ENCODE measurements at regions not wholly inside any gene's neighbourhood (a gene's known extent, or its start where the extent isn't known, plus 50 kb on each side); places are given as distances from the start of the nearest gene placed in this dataset.

GRCh38 chr21:15135867-15136629, 71.2 kb upstream of the NRIP1 start:
- WGBS, 3 donors: 84 to 92% (median 89%) methylated on average over 3 of the region's 3 CpGs
- ATAC-seq: no peak
- no peak overlapping the region for H3K4me3 ChIP-seq
- no peaks in the 10 kb centered on the region for H3K27me3 ChIP-seq (ENCODE audit: insufficient read depth in 3 of 3, low read length in 2 of 3)
- H3K4me1 ChIP-seq: peaks cover 41% of the 10 kb centered on the region
- no peaks in the 10 kb centered on the region for H3K9me3 ChIP-seq
- no peaks in the 10 kb centered on the region for H3K36me3 ChIP-seq (ENCODE audit: insufficient read depth in 1 of 2, low read depth in 1 of 2)
- H3K27ac ChIP-seq: no peak overlapping the region
- no peak for TF ChIP-seq CTCF (IDR thresholded peaks at IDR 0.05)
- DNase-seq: no peak
- intact Hi-C loops (cut with DNase I): no loop called here

GRCh38 chr21:15138490-15138889, 73.7 kb upstream of the NRIP1 start:
- peak; percentile 72 to 89 (median 74) for ATAC-seq
- WGBS, 3 donors: 4 to 8% (median 5%) methylated on average over 7 of the region's 7 CpGs

GRCh38 chr21:15139898-15140297, 75.1 kb upstream of the NRIP1 start:
- H3K36me3 ChIP-seq (ENCODE audit: insufficient read depth in 1 of 2, low read depth in 1 of 2): no peaks in the 10 kb centered on the region
- DNase-seq: no peak
- H3K27ac ChIP-seq: peak overlapping the region; percentile 59
- H3K4me3 ChIP-seq: no peak overlapping the region
- 22 to 45% (median 23%) methylated on average over 4 of the region's 4 CpGs for WGBS, 3 donors
- peaks cover 48% of the 10 kb centered on the region for H3K4me1 ChIP-seq
- intact Hi-C loops (cut with DNase I): loop anchor here in 1 of 2 donors (10.0 kb wide), 1 partner anchor 145 kb away; no protein-coding TSS in a partner anchor
- peak in 2 of 4 donors; percentile 35 to 39 for ATAC-seq
- H3K27me3 ChIP-seq (ENCODE audit: insufficient read depth in 3 of 3, low read length in 2 of 3): no peaks in the 10 kb centered on the region
- H3K9me3 ChIP-seq: no peaks in the 10 kb centered on the region
- no peak for TF ChIP-seq CTCF (IDR thresholded peaks at IDR 0.05)

More at GRCh38 chr21:15138490-15138889, 73.7 kb upstream of the NRIP1 start:
- peak overlapping the region; percentile 14 for H3K4me3 ChIP-seq
- TF ChIP-seq CTCF (IDR thresholded peaks at IDR 0.05): no peak
- H3K36me3 ChIP-seq (ENCODE audit: insufficient read depth in 1 of 2, low read depth in 1 of 2): no peaks in the 10 kb centered on the region
- DNase-seq: peak; percentile 31 to 61
- H3K27me3 ChIP-seq (ENCODE audit: insufficient read depth in 3 of 3, low read length in 2 of 3): no peaks in the 10 kb centered on the region
- H3K4me1 ChIP-seq: peaks cover 48% of the 10 kb centered on the region
- peak overlapping the region; percentile 31 for H3K27ac ChIP-seq
- no peaks in the 10 kb centered on the region for H3K9me3 ChIP-seq
- intact Hi-C loops (cut with DNase I): no loop called here

- 26 to 46% (median 30%) methylated on average over 9 of the region's 9 CpGs for WGBS, 3 donors
- Histone ChIP-seq H3K4me3 (no peak overlapping the region), H3K4me1 (peaks cover 48% of the 10 kb centered on the region), H3K27me3 (ENCODE audit: insufficient read depth in 3 of 3, low read length in 2 of 3) (no peaks in the 10 kb centered on the region), H3K9me3 (no peaks in the 10 kb centered on the region), H3K36me3 (ENCODE audit: insufficient read depth in 1 of 2, low read depth in 1 of 2) (no peaks in the 10 kb centered on the region), H3K27ac (peak overlapping the region; percentile 59)
- DNase-seq (no peak), ATAC-seq (peak in 3 of 4 donors; percentile 39 to 63 (median 53))
- no peak for TF ChIP-seq CTCF (IDR thresholded peaks at IDR 0.05)
- intact Hi-C loops (cut with DNase I): loop anchor here in 1 of 2 donors (10.0 kb wide), 1 partner anchor 144 kb away; no protein-coding TSS in a partner anchor
Measured at GRCh38 chr21:15140321-15141019, 75.7 kb upstream of the NRIP1 start.
